ENCODE measurements at regions not wholly inside any gene's neighbourhood (a gene's known extent, or its start where the extent isn't known, plus 50 kb on each side); places are given as distances from the start of the nearest gene placed in this dataset.

DNA sequence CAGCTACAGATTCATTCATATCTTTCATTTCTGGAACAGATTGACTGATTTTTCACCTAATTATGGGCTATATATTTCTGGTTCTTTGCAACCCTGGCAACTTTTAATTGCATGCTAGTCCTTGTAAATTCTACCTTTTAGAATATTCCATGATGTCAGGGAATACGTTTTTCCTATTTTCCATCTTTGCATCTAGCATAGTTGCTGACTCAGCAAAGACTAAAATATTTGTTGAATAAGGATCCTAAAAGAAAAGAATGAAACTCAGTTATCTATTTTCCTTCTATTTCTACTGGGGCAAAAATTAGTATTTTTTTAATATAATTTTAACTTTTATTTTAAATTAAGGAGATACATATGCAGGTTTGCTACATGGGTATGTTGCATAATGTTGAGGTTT is 438.3 kb downstream of the GXYLT1 start:
- H3K9me3 ChIP-seq (ENCODE audit: control insufficient read depth in 1 of 2, low read length in 2 of 2), result no peaks in the 10 kb centered on the region
- no peak overlapping the region for H3K27ac ChIP-seq (ENCODE audit: low read length)
- no peaks in the 10 kb centered on the region for H3K36me3 ChIP-seq (ENCODE audit: control insufficient read depth in 1 of 2, insufficient read depth in 2 of 2, low read length in 2 of 2)
- H3K4me3 ChIP-seq (ENCODE audit: low read depth in 1 of 2, low read length in 2 of 2), result no peak overlapping the region
- H3K4me1 ChIP-seq (ENCODE audit: control insufficient read depth in 1 of 2, insufficient read depth in 2 of 2, low read length in 2 of 2), result no peaks in the 10 kb centered on the region
- no peaks in the 10 kb centered on the region for H3K27me3 ChIP-seq (ENCODE audit: low read depth, low read length)

GRCh38 chr12:41701943-41702601 is 442.6 kb downstream of the GXYLT1 start:
- no peak overlapping the region for H3K4me3 ChIP-seq (ENCODE audit: low read depth in 1 of 2, low read length in 2 of 2)
- no peaks in the 10 kb centered on the region for H3K36me3 ChIP-seq (ENCODE audit: control insufficient read depth in 1 of 2, insufficient read depth in 2 of 2, low read length in 2 of 2)
- no peaks in the 10 kb centered on the region for H3K27me3 ChIP-seq (ENCODE audit: low read depth, low read length)
- no peaks in the 10 kb centered on the region for H3K9me3 ChIP-seq (ENCODE audit: control insufficient read depth in 1 of 2, low read length in 2 of 2)
- H3K27ac ChIP-seq (ENCODE audit: low read length), result no peak overlapping the region
- H3K4me1 ChIP-seq (ENCODE audit: control insufficient read depth in 1 of 2, insufficient read depth in 2 of 2, low read length in 2 of 2), result no peaks in the 10 kb centered on the region

- Histone ChIP-seq H3K4me3 (ENCODE audit: low read depth in 1 of 2, low read length in 2 of 2) (no peak overlapping the region), H3K27ac (ENCODE audit: low read length) (no peak overlapping the region), H3K27me3 (ENCODE audit: low read depth, low read length) (no peaks in the 10 kb centered on the region), H3K4me1 (ENCODE audit: control insufficient read depth in 1 of 2, insufficient read depth in 2 of 2, low read length in 2 of 2) (no peaks in the 10 kb centered on the region), H3K36me3 (ENCODE audit: control insufficient read depth in 1 of 2, insufficient read depth in 2 of 2, low read length in 2 of 2) (no peaks in the 10 kb centered on the region), H3K9me3 (ENCODE audit: control insufficient read depth in 1 of 2, low read length in 2 of 2) (no peaks in the 10 kb centered on the region)
Observed at GRCh38 chr12:41700940-41701339, 443.7 kb downstream of the GXYLT1 start.

- Histone ChIP-seq H3K9me3 (ENCODE audit: control insufficient read depth in 1 of 2, low read length in 2 of 2) (no peaks in the 10 kb centered on the region), H3K27me3 (ENCODE audit: low read depth, low read length) (no peaks in the 10 kb centered on the region), H3K4me3 (ENCODE audit: low read depth in 1 of 2, low read length in 2 of 2) (no peak overlapping the region), H3K27ac (ENCODE audit: low read length) (no peak overlapping the region), H3K4me1 (ENCODE audit: control insufficient read depth in 1 of 2, insufficient read depth in 2 of 2, low read length in 2 of 2) (no peaks in the 10 kb centered on the region), H3K36me3 (ENCODE audit: control insufficient read depth in 1 of 2, insufficient read depth in 2 of 2, low read length in 2 of 2) (no peaks in the 10 kb centered on the region)
Observed at GRCh38 chr12:41699658-41700057, 445.0 kb downstream of the GXYLT1 start.

DNA sequence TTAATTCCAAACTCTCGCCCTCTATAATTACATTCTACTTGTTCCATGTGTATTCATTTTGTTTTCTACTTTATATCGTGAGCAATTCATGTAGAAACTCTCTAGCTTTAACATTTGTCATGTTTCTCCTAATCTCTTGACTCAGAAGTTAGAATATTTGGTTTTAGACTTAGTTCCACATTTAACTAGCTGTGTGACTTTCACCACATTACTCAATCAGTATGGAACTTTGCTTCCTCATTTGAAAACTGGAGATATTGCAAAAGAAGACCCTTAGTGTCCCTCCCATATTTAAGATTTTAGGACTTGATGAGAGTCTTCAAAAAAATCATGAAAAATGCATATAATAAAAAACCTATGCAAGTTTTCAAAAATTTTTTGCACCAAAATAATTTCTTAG is 447.5 kb downstream of the GXYLT1 start:
- no peak overlapping the region for H3K27ac ChIP-seq (ENCODE audit: low read length)
- H3K27me3 ChIP-seq (ENCODE audit: low read depth, low read length), result no peaks in the 10 kb centered on the region
- H3K4me3 ChIP-seq (ENCODE audit: low read depth in 1 of 2, low read length in 2 of 2), result no peak overlapping the region
- H3K9me3 ChIP-seq (ENCODE audit: control insufficient read depth in 1 of 2, low read length in 2 of 2), result no peaks in the 10 kb centered on the region
- H3K36me3 ChIP-seq (ENCODE audit: control insufficient read depth in 1 of 2, insufficient read depth in 2 of 2, low read length in 2 of 2), result no peaks in the 10 kb centered on the region
- H3K4me1 ChIP-seq (ENCODE audit: control insufficient read depth in 1 of 2, insufficient read depth in 2 of 2, low read length in 2 of 2), result no peaks in the 10 kb centered on the region

- Histone ChIP-seq H3K4me1 (ENCODE audit: control insufficient read depth in 1 of 2, insufficient read depth in 2 of 2, low read length in 2 of 2) (no peaks in the 10 kb centered on the region), H3K27ac (ENCODE audit: low read length) (no peak overlapping the region), H3K36me3 (ENCODE audit: control insufficient read depth in 1 of 2, insufficient read depth in 2 of 2, low read length in 2 of 2) (no peaks in the 10 kb centered on the region), H3K4me3 (ENCODE audit: low read depth in 1 of 2, low read length in 2 of 2) (no peak overlapping the region), H3K27me3 (ENCODE audit: low read depth, low read length) (no peaks in the 10 kb centered on the region), H3K9me3 (ENCODE audit: control insufficient read depth in 1 of 2, low read length in 2 of 2) (no peaks in the 10 kb centered on the region)
Observed at GRCh38 chr12:41684997-41685396, 459.7 kb downstream of the GXYLT1 start.

GRCh38 chr12:41683513-41684240 is 461.0 kb downstream of the GXYLT1 start:
- Histone ChIP-seq H3K27me3 (ENCODE audit: low read depth, low read length) (no peaks in the 10 kb centered on the region), H3K9me3 (ENCODE audit: control insufficient read depth in 1 of 2, low read length in 2 of 2) (no peaks in the 10 kb centered on the region), H3K36me3 (ENCODE audit: control insufficient read depth in 1 of 2, insufficient read depth in 2 of 2, low read length in 2 of 2) (no peaks in the 10 kb centered on the region), H3K4me3 (ENCODE audit: low read depth in 1 of 2, low read length in 2 of 2) (no peak overlapping the region), H3K4me1 (ENCODE audit: control insufficient read depth in 1 of 2, insufficient read depth in 2 of 2, low read length in 2 of 2) (no peaks in the 10 kb centered on the region), H3K27ac (ENCODE audit: low read length) (no peak overlapping the region)

GRCh38 chr12:41683023-41683422 is 461.7 kb downstream of the GXYLT1 start:
- Histone ChIP-seq H3K4me3 (ENCODE audit: low read depth in 1 of 2, low read length in 2 of 2) (no peak overlapping the region), H3K9me3 (ENCODE audit: control insufficient read depth in 1 of 2, low read length in 2 of 2) (no peaks in the 10 kb centered on the region), H3K27me3 (ENCODE audit: low read depth, low read length) (no peaks in the 10 kb centered on the region), H3K27ac (ENCODE audit: low read length) (no peak overlapping the region), H3K36me3 (ENCODE audit: control insufficient read depth in 1 of 2, insufficient read depth in 2 of 2, low read length in 2 of 2) (no peaks in the 10 kb centered on the region), H3K4me1 (ENCODE audit: control insufficient read depth in 1 of 2, insufficient read depth in 2 of 2, low read length in 2 of 2) (no peaks in the 10 kb centered on the region)

- Histone ChIP-seq H3K4me1 (ENCODE audit: control insufficient read depth in 1 of 2, insufficient read depth in 2 of 2, low read length in 2 of 2) (no peaks in the 10 kb centered on the region), H3K27ac (ENCODE audit: low read length) (no peak overlapping the region), H3K9me3 (ENCODE audit: control insufficient read depth in 1 of 2, low read length in 2 of 2) (no peaks in the 10 kb centered on the region), H3K36me3 (ENCODE audit: control insufficient read depth in 1 of 2, insufficient read depth in 2 of 2, low read length in 2 of 2) (no peaks in the 10 kb centered on the region), H3K27me3 (ENCODE audit: low read depth, low read length) (no peaks in the 10 kb centered on the region), H3K4me3 (ENCODE audit: low read depth in 1 of 2, low read length in 2 of 2) (no peak overlapping the region)
Observed at GRCh38 chr12:41681898-41682297, 462.8 kb downstream of the GXYLT1 start.

- Histone ChIP-seq H3K9me3 (ENCODE audit: control insufficient read depth in 1 of 2, low read length in 2 of 2) (no peaks in the 10 kb centered on the region), H3K27ac (ENCODE audit: low read length) (no peak overlapping the region), H3K4me3 (ENCODE audit: low read depth in 1 of 2, low read length in 2 of 2) (no peak overlapping the region), H3K36me3 (ENCODE audit: control insufficient read depth in 1 of 2, insufficient read depth in 2 of 2, low read length in 2 of 2) (no peaks in the 10 kb centered on the region), H3K27me3 (ENCODE audit: low read depth, low read length) (no peaks in the 10 kb centered on the region), H3K4me1 (ENCODE audit: control insufficient read depth in 1 of 2, insufficient read depth in 2 of 2, low read length in 2 of 2) (no peaks in the 10 kb centered on the region)
Observed at GRCh38 chr12:41680155-41680554, 464.5 kb downstream of the GXYLT1 start.

DNA sequence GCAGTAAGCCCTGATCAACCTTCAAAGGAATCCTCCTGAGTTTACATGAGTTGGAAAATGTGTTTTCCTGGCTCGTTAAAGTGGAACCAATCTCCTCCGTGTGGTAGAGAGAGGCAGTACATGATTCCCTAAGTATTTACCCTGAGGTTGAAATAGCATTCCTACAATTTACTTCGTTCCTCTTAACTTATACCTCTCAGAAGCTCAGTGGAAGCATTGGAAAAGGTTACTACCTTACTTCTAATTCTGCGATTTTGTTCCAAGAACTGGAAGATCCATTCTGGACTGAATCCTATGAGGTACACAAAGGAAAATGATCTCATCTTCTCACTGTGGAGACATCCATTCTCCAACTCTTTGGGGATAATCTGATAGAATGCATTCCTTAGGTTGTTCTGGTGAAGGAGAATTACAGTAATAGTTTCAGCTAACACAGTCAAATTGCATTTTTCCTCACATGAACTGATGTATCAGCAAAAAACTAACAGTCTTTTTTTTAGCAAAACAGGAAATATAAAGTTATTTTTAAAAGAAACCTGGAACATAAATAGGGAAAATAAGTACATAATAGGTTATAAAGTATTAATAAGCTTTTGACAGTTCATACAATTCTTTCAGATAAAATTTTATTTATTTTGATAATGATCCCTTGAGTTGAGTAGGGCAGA is 475.6 kb downstream of the PDZRN4 start:
- Histone ChIP-seq H3K4me3 (ENCODE audit: low read depth in 1 of 2, low read length in 2 of 2) (no peak overlapping the region), H3K27ac (ENCODE audit: low read length) (no peak overlapping the region), H3K36me3 (ENCODE audit: control insufficient read depth in 1 of 2, insufficient read depth in 2 of 2, low read length in 2 of 2) (no peaks in the 10 kb centered on the region), H3K27me3 (ENCODE audit: low read depth, low read length) (no peaks in the 10 kb centered on the region), H3K9me3 (ENCODE audit: control insufficient read depth in 1 of 2, low read length in 2 of 2) (no peaks in the 10 kb centered on the region), H3K4me1 (ENCODE audit: control insufficient read depth in 1 of 2, insufficient read depth in 2 of 2, low read length in 2 of 2) (no peaks in the 10 kb centered on the region)
